Cerebellar nuclear complex (tissue), 1 donor: ENCODE measurements at regions not wholly inside any gene's neighbourhood (a gene's known extent, or its start where the extent isn't known, plus 50 kb on each side); places are given as distances from the start of the nearest gene placed in this dataset.

Experiments
- DNase-seq, 2 experiments: peaks; one replicate each; lab custom pipeline; 2025; lab: John Stamatoyannopoulos, UW

- no peak for DNase-seq
These were observed 539.8 kb upstream of the SLIT2 start for GRCh38 chr4:19711871-19712270.

GRCh38 chr4:19707876-19708275 is 543.8 kb upstream of the SLIT2 start:
- DNase-seq = no peak

- no peak for DNase-seq
These were observed 548.3 kb upstream of the SLIT2 start for GRCh38 chr4:19703391-19703790.

GRCh38 chr4:19700992-19701391 is 550.7 kb upstream of the SLIT2 start:
- no peak for DNase-seq

GRCh38 chr4:19698961-19699360 is 552.7 kb upstream of the SLIT2 start:
- no peak for DNase-seq

GRCh38 chr4:19694812-19695211 is 556.9 kb upstream of the SLIT2 start:
- no peak for DNase-seq

- DNase-seq = no peak
These were observed 557.7 kb upstream of the SLIT2 start for GRCh38 chr4:19693936-19694570.

- DNase-seq = no peak
These were observed 562.2 kb upstream of the SLIT2 start for GRCh38 chr4:19689511-19689910.

- no peak for DNase-seq
These were observed 565.2 kb upstream of the SLIT2 start for GRCh38 chr4:19686456-19686855.

GRCh38 chr4:19684084-19684483 is 567.6 kb upstream of the SLIT2 start:
- no peak for DNase-seq

- DNase-seq = no peak
These were observed 568.3 kb upstream of the SLIT2 start for GRCh38 chr4:19683426-19683825.

GRCh38 chr4:19677211-19677610 is 574.5 kb upstream of the SLIT2 start:
- DNase-seq = no peak

GRCh38 chr4:19675172-19675811 is 576.4 kb upstream of the SLIT2 start:
- DNase-seq = no peak

- no peak for DNase-seq
These were observed 592.6 kb upstream of the SLIT2 start for GRCh38 chr4:19659101-19659500.

- no peak for DNase-seq
These were observed 593.8 kb upstream of the SLIT2 start for GRCh38 chr4:19657856-19658255.

- no peak for DNase-seq
These were observed 596.0 kb upstream of the SLIT2 start for GRCh38 chr4:19655666-19656065.

GRCh38 chr4:19650903-19651864 is 600.5 kb upstream of the SLIT2 start:
- DNase-seq = no peak

- DNase-seq = no peak
These were observed 606.1 kb upstream of the SLIT2 start for GRCh38 chr4:19645589-19645988.

GRCh38 chr4:19636451-19636850 is 615.3 kb upstream of the SLIT2 start:
- DNase-seq = no peak

GRCh38 chr4:19631814-19632213 is 619.9 kb upstream of the SLIT2 start:
- no peak for DNase-seq

GRCh38 chr4:19623866-19624265 is 627.8 kb upstream of the SLIT2 start:
- no peak for DNase-seq

- DNase-seq = no peak
These were observed 636.5 kb upstream of the SLIT2 start for GRCh38 chr4:19615086-19615689.
